BLaER1 (cell line): ENCODE measurements at regions not wholly inside any gene's neighbourhood (a gene's known extent, or its start where the extent isn't known, plus 50 kb on each side); places are given as distances from the start of the nearest gene placed in this dataset.

Source experiments
- H3K27ac ChIP-seq: shearing (Covaris generic); formaldehyde crosslinking; 2 replicates; pipeline ENCODE4 v1.8.1; 2022
- H3K27me3 ChIP-seq: shearing (Covaris generic); formaldehyde crosslinking; 2 replicates; pipeline ENCODE4 v1.8.1; 2022
- H3K36me3 ChIP-seq: shearing (Covaris generic); formaldehyde crosslinking; 2 replicates; pipeline ENCODE4 v1.8.1; 2022
- H3K4me1 ChIP-seq: shearing (Covaris generic); formaldehyde crosslinking; 2 replicates; pipeline ENCODE4 v1.8.1; 2022
- H3K4me2 ChIP-seq: shearing (Covaris generic); formaldehyde crosslinking; 2 replicates; pipeline ENCODE4 v1.8.1; 2022
- H3K4me3 ChIP-seq: shearing (Covaris generic); formaldehyde crosslinking; 2 replicates; pipeline ENCODE4 v1.8.1; 2022
- H3K9ac ChIP-seq: shearing (Covaris generic); formaldehyde crosslinking; 2 replicates; pipeline ENCODE4 v1.8.1; 2022
- H3K9me3 ChIP-seq: shearing (Covaris generic); formaldehyde crosslinking; 2 replicates; pipeline ENCODE4 v1.8.1; 2022
- H4K20me1 ChIP-seq: shearing (Covaris generic); formaldehyde crosslinking; 2 replicates; pipeline ENCODE4 v1.8.1; 2022
- Cebpa-rat ChIP-seq: shearing (Covaris generic); IDR thresholded peaks from 2 replicates; pipeline ENCODE4 v1.8.1; 2022

DNA sequence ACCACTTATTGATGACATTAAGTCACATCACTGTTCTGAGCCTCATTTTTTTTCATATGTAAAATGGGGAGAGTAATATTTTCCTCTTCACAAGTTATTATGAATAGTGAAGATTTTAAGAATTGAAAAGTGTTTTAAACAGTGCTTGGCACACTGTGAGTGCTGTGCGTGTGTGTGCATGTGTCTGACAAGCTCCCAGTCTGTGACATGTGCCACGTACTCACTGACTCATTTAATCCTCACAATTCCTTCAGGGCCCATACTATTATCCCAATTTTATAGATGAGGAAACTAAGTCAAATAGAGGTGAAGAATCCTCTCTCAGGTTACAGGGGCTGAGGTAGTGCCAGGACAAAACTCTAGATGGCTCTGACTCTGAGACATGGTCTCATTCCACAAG is 114.1 kb upstream of the NWD2 start:
- no peak for TF ChIP-seq Cebpa-rat
- no peaks in the 10 kb centered on the region for H4K20me1 ChIP-seq
- no peak overlapping the region for H3K4me2 ChIP-seq
- no peaks in the 10 kb centered on the region for H3K9me3 ChIP-seq
- H3K4me3 ChIP-seq, result no peak overlapping the region
- H3K36me3 ChIP-seq, result no peaks in the 10 kb centered on the region
- H3K4me1 ChIP-seq, result no peaks in the 10 kb centered on the region
- no peak overlapping the region for H3K27ac ChIP-seq
- H3K9ac ChIP-seq, result no peak overlapping the region
- H3K27me3 ChIP-seq, result no peaks in the 10 kb centered on the region

DNA sequence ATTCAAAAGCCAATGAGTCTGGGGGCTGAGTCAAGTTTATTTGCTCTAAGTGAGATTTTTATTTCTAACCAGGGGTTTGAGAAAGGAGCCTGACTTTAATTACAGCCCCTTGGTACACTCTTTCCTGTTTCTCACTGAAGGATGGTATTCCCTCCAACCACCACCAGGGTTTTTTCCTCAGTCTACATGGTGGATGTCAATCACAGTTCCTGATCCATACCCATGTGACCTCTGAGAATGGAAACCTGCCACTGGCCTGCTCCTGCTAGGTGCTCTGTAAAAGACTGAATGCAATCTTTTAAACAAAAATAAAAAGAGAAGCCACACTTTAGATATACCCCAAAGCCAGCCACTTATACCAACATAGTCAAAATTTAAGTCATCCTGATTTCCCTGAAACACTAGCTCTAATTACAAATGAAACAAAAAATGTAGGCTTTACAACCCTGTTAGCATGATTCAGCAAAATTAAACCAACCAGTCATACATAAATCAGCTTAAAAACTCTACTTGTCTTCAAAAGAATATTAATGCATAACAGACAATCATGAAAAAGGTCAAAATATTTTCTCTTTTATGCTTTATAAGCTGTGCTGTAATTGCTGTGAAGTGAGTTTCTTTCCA is 112.1 kb upstream of the NWD2 start:
- Histone ChIP-seq H3K9ac (no peak overlapping the region), H3K9me3 (no peaks in the 10 kb centered on the region), H3K27ac (no peak overlapping the region), H4K20me1 (no peaks in the 10 kb centered on the region), H3K4me3 (no peak overlapping the region), H3K4me2 (no peak overlapping the region), H3K4me1 (no peaks in the 10 kb centered on the region), H3K36me3 (no peaks in the 10 kb centered on the region), H3K27me3 (no peaks in the 10 kb centered on the region)
- no peak for TF ChIP-seq Cebpa-rat

DNA sequence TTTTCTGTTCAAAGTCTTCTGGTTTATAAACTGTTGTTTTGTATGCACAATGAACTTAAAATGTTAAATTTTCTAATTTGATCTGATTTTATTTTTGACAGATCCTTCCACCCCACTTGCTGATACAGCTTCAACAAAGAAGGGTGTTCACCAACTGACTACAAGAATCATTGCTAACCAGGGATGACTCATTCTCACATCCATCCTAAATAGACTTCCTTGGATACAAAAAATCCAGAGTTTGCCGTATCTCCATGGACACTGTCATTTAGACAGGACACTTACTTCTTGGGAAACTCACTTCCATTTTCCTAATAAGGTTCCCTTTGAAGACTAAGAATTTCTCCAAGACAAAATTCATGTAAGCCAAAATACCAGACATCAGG is 111.6 kb upstream of the NWD2 start:
- TF ChIP-seq Cebpa-rat, result no peak

GRCh38 chr4:37138019-37138653 is 106.4 kb upstream of the NWD2 start:
- Histone ChIP-seq H3K27ac (no peak overlapping the region), H3K9ac (no peak overlapping the region), H3K36me3 (no peaks in the 10 kb centered on the region), H3K4me1 (no peaks in the 10 kb centered on the region), H3K4me2 (no peak overlapping the region), H3K4me3 (no peak overlapping the region), H4K20me1 (no peaks in the 10 kb centered on the region), H3K9me3 (no peaks in the 10 kb centered on the region), H3K27me3 (no peaks in the 10 kb centered on the region)
- no peak for TF ChIP-seq Cebpa-rat

More for the DNA sequence above, 111.6 kb upstream of the NWD2 start:
- H3K36me3 ChIP-seq, result no peaks in the 10 kb centered on the region
- H3K27ac ChIP-seq, result no peak overlapping the region
- no peak overlapping the region for H3K9ac ChIP-seq
- no peaks in the 10 kb centered on the region for H3K27me3 ChIP-seq
- H3K4me1 ChIP-seq, result no peaks in the 10 kb centered on the region
- no peak overlapping the region for H3K4me2 ChIP-seq
- H4K20me1 ChIP-seq, result no peaks in the 10 kb centered on the region
- no peak overlapping the region for H3K4me3 ChIP-seq
- no peaks in the 10 kb centered on the region for H3K9me3 ChIP-seq

DNA sequence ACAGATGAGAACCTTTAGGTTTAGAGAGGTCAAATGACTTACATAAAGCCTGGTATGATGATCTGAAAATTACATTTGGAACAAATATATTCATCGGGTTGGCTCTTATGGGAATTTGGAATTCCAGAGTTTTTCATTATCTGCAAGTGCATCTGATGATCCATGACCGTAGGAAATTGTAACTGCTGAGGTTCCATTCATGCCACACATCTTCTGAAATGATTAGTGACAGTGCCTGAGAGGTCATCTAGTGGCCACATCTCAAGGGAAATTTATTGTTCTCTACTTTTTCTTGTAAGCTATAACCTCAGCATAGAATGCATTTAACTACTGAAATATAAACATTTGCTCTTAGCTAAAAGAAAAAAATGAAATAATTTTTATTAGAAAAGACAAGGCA is 105.8 kb upstream of the NWD2 start:
- H3K9ac ChIP-seq, result no peak overlapping the region
- H3K36me3 ChIP-seq, result no peaks in the 10 kb centered on the region

GRCh38 chr4:37139987-37140386 is 104.6 kb upstream of the NWD2 start:
- Histone ChIP-seq H3K4me2 (no peak overlapping the region), H3K4me1 (no peaks in the 10 kb centered on the region), H3K27ac (no peak overlapping the region), H3K36me3 (no peaks in the 10 kb centered on the region), H4K20me1 (no peaks in the 10 kb centered on the region), H3K9me3 (no peaks in the 10 kb centered on the region), H3K4me3 (no peak overlapping the region), H3K9ac (no peak overlapping the region), H3K27me3 (no peaks in the 10 kb centered on the region)
- no peak for TF ChIP-seq Cebpa-rat

More for the DNA sequence above, 105.8 kb upstream of the NWD2 start:
- no peaks in the 10 kb centered on the region for H4K20me1 ChIP-seq
- no peak overlapping the region for H3K4me3 ChIP-seq
- H3K4me2 ChIP-seq, result no peak overlapping the region
- no peaks in the 10 kb centered on the region for H3K4me1 ChIP-seq
- H3K9me3 ChIP-seq, result no peaks in the 10 kb centered on the region
- TF ChIP-seq Cebpa-rat, result no peak
- no peak overlapping the region for H3K27ac ChIP-seq
- no peaks in the 10 kb centered on the region for H3K27me3 ChIP-seq

DNA sequence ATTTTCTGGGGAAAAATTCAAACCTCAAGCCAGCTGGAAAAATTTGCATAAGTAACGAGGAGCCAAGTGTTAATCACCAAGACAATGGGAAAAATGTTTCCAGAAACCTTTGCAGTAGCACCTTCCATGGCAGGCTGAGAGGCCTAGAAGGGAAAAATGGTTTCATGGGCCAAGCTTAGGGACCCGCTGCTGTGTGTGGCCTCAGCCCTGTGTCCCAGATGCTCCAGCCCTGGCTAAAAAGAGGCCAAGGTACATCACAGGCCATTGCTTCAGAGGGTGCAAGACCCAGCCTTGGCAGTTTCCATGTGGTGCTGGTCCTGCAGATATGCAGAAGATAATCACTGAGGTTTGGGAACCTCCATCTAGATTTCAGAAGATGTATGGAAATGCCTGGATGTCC is 98.3 kb upstream of the NWD2 start:
- TF ChIP-seq Cebpa-rat, result no peak
- Histone ChIP-seq H3K4me2 (no peak overlapping the region), H3K36me3 (no peaks in the 10 kb centered on the region), H4K20me1 (no peaks in the 10 kb centered on the region), H3K4me1 (peaks cover 9% of the 10 kb centered on the region), H3K4me3 (no peak overlapping the region), H3K9me3 (peaks cover 3% of the 10 kb centered on the region; the same call in 1 of the 2 replicates), H3K27me3 (no peaks in the 10 kb centered on the region), H3K9ac (no peak overlapping the region), H3K27ac (no peak overlapping the region)

- no peaks in the 10 kb centered on the region for H3K27me3 ChIP-seq
- no peaks in the 10 kb centered on the region for H3K36me3 ChIP-seq
- H4K20me1 ChIP-seq, result no peaks in the 10 kb centered on the region
- TF ChIP-seq Cebpa-rat, result no peak
- H3K4me3 ChIP-seq, result no peak overlapping the region
- H3K4me2 ChIP-seq, result no peak overlapping the region
- no peak overlapping the region for H3K27ac ChIP-seq
- H3K9ac ChIP-seq, result no peak overlapping the region
- H3K4me1 ChIP-seq, result no peaks in the 10 kb centered on the region
- no peaks in the 10 kb centered on the region for H3K9me3 ChIP-seq
These were observed 86.9 kb upstream of the NWD2 start for GRCh38 chr4:37157476-37158167.

GRCh38 chr4:37160653-37161052 is 83.9 kb upstream of the NWD2 start:
- no peak for TF ChIP-seq Cebpa-rat
- Histone ChIP-seq H3K9me3 (no peaks in the 10 kb centered on the region), H3K4me1 (no peaks in the 10 kb centered on the region)

GRCh38 chr4:37165844-37166243 is 78.7 kb upstream of the NWD2 start:
- no peak overlapping the region for H3K9ac ChIP-seq
- H3K27me3 ChIP-seq, result no peaks in the 10 kb centered on the region
- no peaks in the 10 kb centered on the region for H3K4me1 ChIP-seq
- no peaks in the 10 kb centered on the region for H3K9me3 ChIP-seq
- H3K4me3 ChIP-seq, result no peak overlapping the region
- H4K20me1 ChIP-seq, result no peaks in the 10 kb centered on the region
- H3K4me2 ChIP-seq, result no peak overlapping the region
- H3K36me3 ChIP-seq, result no peaks in the 10 kb centered on the region
- TF ChIP-seq Cebpa-rat, result no peak
- H3K27ac ChIP-seq, result no peak overlapping the region

More at GRCh38 chr4:37160653-37161052, 83.9 kb upstream of the NWD2 start:
- no peak overlapping the region for H3K9ac ChIP-seq
- H3K4me3 ChIP-seq, result no peak overlapping the region
- H3K4me2 ChIP-seq, result no peak overlapping the region
- no peaks in the 10 kb centered on the region for H3K36me3 ChIP-seq
- H4K20me1 ChIP-seq, result no peaks in the 10 kb centered on the region
- H3K27me3 ChIP-seq, result no peaks in the 10 kb centered on the region
- no peak overlapping the region for H3K27ac ChIP-seq
